IPS-18a (cell line): ENCODE measurements at regions not wholly inside any gene's neighbourhood (a gene's known extent, or its start where the extent isn't known, plus 50 kb on each side); places are given as distances from the start of the nearest gene placed in this dataset.
"Not testable (repeated sequence)": the region's sequence is repeated elsewhere in the genome, so short reads cannot be mapped to it uniquely, and the experiment has no call there.

Source experiments
- H3K27ac ChIP-seq: one replicate; pipeline ENCODE4 v1.5.1; 2013; ENCODE audit warnings: low read length
- H3K27me3 ChIP-seq: one replicate; pipeline ENCODE4 v1.6.1; 2013; ENCODE audit warnings: mild to moderate bottlenecking, low read length; ENCODE audit not compliant: control insufficient read depth, insufficient read depth
- H3K36me3 ChIP-seq: one replicate; pipeline ENCODE4 v1.6.1; 2013; ENCODE audit warnings: low read depth, low read length; ENCODE audit not compliant: control insufficient read depth
- H3K4me1 ChIP-seq: one replicate; pipeline ENCODE4 v1.6.1; 2013; ENCODE audit warnings: low read depth, low read length; ENCODE audit not compliant: control insufficient read depth
- H3K4me3 ChIP-seq: one replicate; pipeline ENCODE4 v1.5.1; 2013; ENCODE audit warnings: low read length
- H3K9ac ChIP-seq: one replicate; pipeline ENCODE4 v1.6.1; 2013; ENCODE audit warnings: mild to moderate bottlenecking, low read length, moderate library complexity
- H3K9me3 ChIP-seq: one replicate; pipeline ENCODE4 v1.6.1; 2013; ENCODE audit warnings: low read depth, low read length; ENCODE audit not compliant: control insufficient read depth

DNA sequence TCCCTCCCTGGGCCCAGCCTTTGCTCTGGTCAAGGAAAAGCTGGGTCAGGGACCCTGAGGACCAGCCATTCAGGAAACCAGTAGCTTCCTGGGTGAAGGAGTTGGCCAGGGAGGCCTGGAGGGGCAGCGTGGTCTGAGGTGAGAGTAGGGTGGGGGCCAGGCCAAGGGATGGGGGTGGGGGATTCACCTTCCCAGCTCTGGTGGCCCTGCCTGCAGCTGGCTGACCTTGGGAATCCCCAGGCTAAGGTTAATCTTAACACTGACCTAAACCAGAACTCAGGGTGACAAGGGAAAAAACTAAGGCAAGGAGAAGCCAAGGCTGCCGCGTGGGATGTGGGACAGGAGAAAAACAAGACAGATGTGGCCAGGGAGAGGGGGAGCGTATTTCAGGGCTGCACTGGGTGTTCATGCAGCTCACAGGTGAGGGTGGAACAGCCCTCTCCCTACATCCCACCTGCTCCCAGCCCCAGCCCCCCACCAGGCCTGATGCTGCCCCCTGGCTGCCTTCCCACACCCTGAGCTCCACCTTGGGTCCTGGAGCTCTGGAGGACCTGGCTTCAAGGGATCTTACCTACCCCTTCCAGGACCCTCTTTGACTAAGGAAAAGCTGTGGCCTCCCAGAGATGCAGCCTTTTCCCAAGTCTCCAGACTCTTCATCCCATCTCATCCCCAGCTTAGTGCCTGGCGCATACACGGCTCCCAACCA is 132.7 kb upstream of the GRK3 start:
- not testable (repeated sequence) for H3K27ac ChIP-seq, H3K27me3 ChIP-seq, H3K36me3 ChIP-seq, H3K9ac ChIP-seq, H3K4me1 ChIP-seq, H3K9me3 ChIP-seq, H3K4me3 ChIP-seq

DNA sequence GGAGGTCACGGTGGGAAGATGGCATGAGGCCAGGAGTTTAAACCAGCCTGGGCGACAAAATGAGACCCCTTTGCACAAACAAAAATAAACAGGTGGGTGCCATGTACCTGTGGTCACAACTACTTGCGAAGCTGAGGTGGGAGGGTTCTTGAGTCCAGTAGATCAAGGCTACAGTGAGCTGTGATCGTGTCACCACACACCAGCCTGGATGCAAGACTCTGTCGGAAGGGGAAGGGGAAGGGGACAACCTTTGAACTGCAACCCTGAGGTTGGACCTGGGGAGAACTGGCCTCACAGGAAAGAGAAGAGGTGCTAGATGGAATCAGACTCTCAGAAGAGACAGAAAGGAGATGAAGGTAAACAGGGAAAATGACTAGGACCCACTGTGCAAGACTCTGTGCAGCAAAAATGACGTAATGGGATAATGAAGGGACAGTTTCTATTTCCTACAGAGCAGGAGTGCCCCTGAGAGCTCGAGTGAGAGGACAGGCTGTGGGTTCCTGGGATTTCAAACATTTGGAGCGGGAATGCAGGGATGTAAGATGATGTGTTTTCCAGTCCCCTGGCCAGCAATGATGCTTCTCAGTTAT is 131.0 kb upstream of the GRK3 start:
- not testable (repeated sequence) for H3K27me3 ChIP-seq, H3K9ac ChIP-seq, H3K9me3 ChIP-seq, H3K4me1 ChIP-seq, H3K4me3 ChIP-seq, H3K36me3 ChIP-seq, H3K27ac ChIP-seq

DNA sequence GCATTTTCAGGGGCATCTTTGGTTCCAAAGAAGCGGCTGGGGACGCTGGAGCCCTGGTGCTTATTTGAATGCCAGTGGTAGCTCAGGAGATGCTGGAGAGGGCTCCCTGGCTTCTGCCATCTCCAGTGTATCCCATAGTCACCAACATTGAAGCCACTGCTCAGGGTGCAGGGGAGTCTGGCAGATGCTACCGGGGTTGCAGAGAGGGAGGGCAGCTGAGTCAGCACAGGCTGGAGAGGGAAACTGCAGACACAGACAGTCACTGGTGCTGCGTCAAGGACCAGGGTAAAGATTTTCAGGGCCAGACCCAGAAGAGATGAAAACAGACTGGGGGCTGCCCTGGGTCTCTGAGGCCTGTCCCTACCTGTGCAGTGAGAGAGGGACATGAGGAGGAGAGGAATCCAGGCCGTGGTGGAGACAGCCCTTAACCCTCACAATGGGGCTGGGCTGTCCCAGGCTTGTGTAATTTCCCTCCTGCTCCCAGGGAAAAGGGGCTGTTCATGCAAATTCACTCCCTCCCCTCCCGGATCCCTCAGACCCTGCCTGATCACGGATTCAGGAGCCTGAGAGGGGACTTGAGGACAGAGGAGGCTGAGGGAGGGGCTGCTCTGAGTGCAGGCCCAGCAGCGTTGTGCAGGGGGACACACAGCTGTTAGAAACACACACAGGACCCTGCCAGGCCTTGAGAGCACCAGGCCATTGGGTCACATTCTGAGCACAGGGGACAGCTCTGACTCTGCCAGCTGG is 126.9 kb upstream of the GRK3 start:
- Histone ChIP-seq H3K9ac (no peak overlapping the region), H3K4me1 (peaks cover 4% of the 10 kb centered on the region), H3K36me3 (no peaks in the 10 kb centered on the region), H3K9me3 (no peaks in the 10 kb centered on the region), H3K27me3 (no peaks in the 10 kb centered on the region), H3K27ac (no peak overlapping the region), H3K4me3 (no peak overlapping the region)

DNA sequence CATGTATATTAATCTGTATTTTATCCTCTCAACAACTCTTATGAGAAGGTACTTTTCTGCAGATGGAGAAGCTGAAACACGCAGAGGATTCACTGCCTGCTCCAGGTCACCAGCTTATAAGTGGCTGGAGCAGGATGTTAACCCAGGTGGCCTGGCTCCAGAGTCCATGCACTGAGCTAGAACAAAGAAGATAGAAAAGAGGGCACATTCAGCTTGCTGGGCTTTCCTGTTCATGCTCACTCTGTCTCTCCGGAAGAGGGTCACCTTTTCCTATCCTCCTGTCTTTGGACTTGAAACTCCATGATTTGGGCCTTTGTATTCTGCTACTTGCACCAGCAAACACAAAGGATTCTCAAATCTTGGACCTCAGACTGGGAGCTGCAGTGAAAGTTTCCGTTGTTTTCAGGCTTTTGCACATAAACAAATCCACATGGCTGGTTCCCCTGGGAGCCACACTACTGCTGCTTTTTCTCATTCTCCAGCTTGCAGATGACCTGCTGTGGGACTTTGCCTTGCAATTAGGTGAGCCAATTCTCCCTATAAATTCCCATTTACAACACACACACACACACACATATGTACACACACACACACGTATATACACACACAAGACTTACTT is 117.3 kb upstream of the GRK3 start:
- no peak overlapping the region for H3K27ac ChIP-seq
- H3K27me3 ChIP-seq: no peaks in the 10 kb centered on the region
- H3K9me3 ChIP-seq: no peaks in the 10 kb centered on the region
- peaks cover 5% of the 10 kb centered on the region for H3K36me3 ChIP-seq
- peaks cover 6% of the 10 kb centered on the region for H3K4me1 ChIP-seq
- H3K4me3 ChIP-seq: peak overlapping the region; percentile 69
- peak overlapping the region; percentile 73 for H3K9ac ChIP-seq

DNA sequence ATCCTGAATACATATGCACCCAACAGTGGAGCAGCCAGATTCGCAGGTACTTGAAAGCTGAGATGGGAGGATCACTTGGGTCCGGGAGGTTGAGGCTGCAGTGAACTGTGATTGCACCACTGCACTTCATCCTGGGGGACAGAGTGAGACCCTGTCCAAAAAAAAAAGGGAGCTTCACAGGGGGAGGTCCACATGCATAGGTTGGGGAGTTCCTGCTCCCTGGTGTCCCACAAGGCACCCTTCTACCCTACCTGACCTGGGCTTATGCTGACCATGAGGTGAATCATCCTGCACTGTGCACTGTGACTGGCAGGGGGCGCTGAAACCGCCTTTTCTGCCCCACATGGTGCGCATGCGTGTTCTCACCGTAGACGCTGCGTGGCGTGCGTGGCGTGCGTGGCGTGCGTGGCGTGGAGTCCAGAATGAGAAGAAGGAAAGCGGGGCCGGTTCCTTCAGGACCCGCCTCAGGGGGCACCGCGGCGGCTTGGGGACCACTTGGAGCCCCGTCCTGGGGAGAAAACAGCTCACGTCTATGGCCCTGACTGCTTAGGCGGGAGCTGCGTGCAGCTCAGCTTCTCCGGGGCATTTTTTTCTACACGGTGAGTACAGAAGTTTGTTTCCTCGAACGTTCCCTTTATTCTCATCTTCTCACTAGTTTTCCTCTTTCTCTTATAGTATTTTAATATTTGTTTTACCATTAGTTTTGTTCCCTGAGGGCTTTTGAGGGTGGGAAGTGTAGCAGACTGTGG is 116.6 kb upstream of the GRK3 start:
- peak overlapping the region; percentile 69 for H3K4me3 ChIP-seq
- no peaks in the 10 kb centered on the region for H3K9me3 ChIP-seq
- peaks cover 6% of the 10 kb centered on the region for H3K4me1 ChIP-seq
- peaks cover 5% of the 10 kb centered on the region for H3K36me3 ChIP-seq
- peak overlapping the region; percentile 73 for H3K9ac ChIP-seq
- no peaks in the 10 kb centered on the region for H3K27me3 ChIP-seq
- peak overlapping the region; percentile 15 for H3K27ac ChIP-seq

DNA sequence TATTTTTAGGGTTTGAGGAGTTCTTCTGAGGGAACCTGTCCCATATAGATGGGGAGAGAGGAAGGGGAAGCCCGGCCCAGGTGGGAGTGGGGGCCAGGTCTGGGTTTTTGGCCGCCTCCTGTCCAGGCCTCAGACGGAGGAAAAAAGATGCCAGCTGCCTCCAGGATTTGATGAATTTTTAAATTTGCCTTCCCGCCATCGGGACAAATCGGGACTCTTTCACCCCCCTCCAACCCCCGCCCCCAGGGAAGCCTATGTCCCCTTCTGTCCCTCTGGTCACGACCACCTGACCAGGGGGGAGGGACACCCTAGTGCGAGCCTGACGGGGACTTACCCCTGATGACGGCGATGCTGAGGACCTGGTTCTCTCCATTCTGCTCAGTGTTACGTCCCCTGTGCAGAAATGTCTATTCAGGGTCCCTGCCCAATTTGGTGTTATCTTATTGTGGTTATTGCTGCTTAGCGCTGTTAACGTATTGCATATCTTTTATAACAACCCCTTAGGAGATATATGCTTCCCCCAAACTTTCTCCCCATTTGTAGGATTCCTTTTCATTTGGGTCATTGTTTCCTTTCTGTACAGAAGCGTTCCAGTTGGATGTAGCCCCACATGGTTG is 115.9 kb upstream of the GRK3 start:
- Histone ChIP-seq H3K27me3 (no peaks in the 10 kb centered on the region), H3K4me3 (peak overlapping the region; percentile 69), H3K4me1 (peaks cover 6% of the 10 kb centered on the region), H3K36me3 (peaks cover 5% of the 10 kb centered on the region), H3K27ac (peak overlapping the region; percentile 15), H3K9ac (peak overlapping the region; percentile 73), H3K9me3 (no peaks in the 10 kb centered on the region)

DNA sequence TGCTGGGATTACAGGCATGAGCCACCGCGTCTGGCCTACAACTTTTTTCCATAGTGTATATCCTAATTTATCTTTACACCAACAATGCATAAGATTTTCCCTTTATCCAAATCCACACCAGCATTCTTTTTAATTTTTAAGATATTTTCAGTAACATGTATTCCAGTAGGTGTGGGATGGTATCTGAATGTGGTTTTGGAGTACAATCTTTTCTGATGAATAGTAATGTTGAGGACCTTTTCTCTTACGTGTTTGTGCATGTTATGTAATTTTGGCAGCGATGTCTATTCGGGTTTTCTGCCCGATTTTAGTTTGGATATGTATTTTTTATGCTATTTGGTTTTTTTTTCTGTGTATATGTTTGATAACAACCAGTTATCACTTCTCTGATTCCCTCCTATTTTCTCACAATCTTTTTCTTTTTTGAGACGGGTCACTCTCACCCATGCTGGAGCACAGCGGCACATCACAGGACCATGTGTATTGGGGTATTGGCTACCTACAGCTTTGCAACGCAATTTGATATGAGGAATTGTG is 114.6 kb upstream of the GRK3 start:
- H3K36me3 ChIP-seq: peaks cover 14% of the 10 kb centered on the region
- no peak overlapping the region for H3K9ac ChIP-seq
- H3K27ac ChIP-seq: no peak overlapping the region
- no peaks in the 10 kb centered on the region for H3K27me3 ChIP-seq
- no peak overlapping the region for H3K4me3 ChIP-seq
- H3K9me3 ChIP-seq: no peaks in the 10 kb centered on the region
- H3K4me1 ChIP-seq: peaks cover 6% of the 10 kb centered on the region

DNA sequence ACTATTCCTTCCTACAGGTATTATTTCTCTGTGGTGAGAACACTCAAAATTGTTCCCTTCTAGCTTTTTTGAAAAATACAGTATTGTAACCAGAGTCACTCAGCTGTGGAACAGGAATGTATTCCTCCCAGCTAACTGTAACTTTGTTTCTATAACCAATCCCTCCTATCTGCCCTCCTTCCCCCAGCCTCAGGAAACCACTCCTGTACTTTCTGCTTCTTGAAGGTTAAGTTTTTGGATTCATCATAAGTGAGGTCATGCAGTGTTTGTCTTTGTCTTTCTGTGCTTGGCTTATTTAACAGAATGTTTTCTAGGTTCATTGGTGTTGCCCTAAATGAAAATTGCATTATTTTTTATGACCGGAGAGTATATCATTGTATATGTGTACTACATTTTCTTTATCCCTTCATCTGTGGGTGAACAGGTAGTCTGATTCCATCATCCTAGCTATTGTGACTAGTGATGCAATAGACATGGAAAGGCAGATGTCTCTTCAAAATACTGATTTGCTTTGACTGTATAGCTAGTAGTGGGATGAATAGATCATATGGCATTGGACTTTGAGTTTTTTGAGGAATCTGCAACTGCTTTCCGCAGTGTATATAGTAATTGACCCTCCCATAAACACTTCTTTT is 112.9 kb upstream of the GRK3 start:
- Histone ChIP-seq H3K4me1 (peaks cover 6% of the 10 kb centered on the region), H3K9ac (no peak overlapping the region), H3K36me3 (peaks cover 16% of the 10 kb centered on the region), H3K27ac (no peak overlapping the region), H3K4me3 (no peak overlapping the region), H3K27me3 (no peaks in the 10 kb centered on the region), H3K9me3 (no peaks in the 10 kb centered on the region)

DNA sequence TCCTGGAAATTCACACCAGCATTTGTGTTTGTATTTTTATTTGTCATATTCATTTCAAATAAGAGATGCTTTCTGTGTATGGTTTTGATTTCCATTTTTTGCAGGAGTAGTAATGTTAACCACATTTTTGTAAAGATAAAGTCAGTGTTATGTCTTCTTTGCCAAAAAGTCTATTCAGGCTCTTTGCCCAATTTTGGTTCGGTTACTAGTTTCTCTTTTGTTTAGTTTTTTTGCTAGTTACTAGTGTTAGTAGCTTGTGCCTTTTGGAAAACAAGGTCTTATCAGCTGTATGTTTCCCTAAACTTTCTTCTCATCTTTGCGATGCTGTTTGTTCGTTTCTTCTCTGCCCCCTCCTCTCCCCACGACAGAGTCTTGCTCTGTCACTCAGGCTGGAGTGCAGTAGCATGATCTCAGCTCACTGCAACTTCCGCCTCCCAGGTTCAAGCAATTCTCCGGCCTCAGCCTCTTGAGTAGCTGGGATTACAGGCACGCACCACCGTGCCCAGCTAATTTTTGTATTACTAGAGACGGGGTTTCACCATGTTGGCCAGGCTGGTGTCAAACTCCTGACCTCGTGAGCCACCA is 112.3 kb upstream of the GRK3 start:
- peaks cover 16% of the 10 kb centered on the region for H3K36me3 ChIP-seq
- H3K9me3 ChIP-seq: no peaks in the 10 kb centered on the region
- H3K27ac ChIP-seq: no peak overlapping the region
- peaks cover 6% of the 10 kb centered on the region for H3K4me1 ChIP-seq
- no peak overlapping the region for H3K9ac ChIP-seq
- no peak overlapping the region for H3K4me3 ChIP-seq
- H3K27me3 ChIP-seq: no peaks in the 10 kb centered on the region

DNA sequence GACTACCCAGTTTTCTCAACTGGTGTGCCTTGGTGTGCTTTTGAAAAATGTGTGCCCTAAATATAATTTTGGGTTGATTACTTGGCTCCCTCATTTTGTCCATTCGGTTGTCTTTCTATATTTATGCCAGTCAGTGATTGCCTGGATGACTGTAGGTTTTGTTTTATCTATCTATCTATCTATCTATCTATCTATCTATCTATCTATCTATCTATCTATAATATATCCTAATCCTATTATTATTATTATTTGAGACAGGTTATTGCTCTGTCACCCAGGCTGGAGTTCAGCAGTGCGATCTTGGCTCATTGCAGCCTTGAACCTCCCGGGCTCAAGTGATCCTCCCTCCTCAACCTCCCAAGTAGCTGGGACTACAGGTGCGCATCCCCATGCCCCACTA is 111.4 kb upstream of the GRK3 start:
- no peak overlapping the region for H3K4me3 ChIP-seq
- no peaks in the 10 kb centered on the region for H3K27me3 ChIP-seq
- H3K27ac ChIP-seq: no peak overlapping the region
- H3K9ac ChIP-seq: no peak overlapping the region
- no peaks in the 10 kb centered on the region for H3K9me3 ChIP-seq
- peaks cover 6% of the 10 kb centered on the region for H3K4me1 ChIP-seq
- peaks cover 16% of the 10 kb centered on the region for H3K36me3 ChIP-seq
